ENCODE measurements at regions not wholly inside any gene's neighbourhood (a gene's known extent, or its start where the extent isn't known, plus 50 kb on each side); places are given as distances from the start of the nearest gene placed in this dataset.

DNA sequence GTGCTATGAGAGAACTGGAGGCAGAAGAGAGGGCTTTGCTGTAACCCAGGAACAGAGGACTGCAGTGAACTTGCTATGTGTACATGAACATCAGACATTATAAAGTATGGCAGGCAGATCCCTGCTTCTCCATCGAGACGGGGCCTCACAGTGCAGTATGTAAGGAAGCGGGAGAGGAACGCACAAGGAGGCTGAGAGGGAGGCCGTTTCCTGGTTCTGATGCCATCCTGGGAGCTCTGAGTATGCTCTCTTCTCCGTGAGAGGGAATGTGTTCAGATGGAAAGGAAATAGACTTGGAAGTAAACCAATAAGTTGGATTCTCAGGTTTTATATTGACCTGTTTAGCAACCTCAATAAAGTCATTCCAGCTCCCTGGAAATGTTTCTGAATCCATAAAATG lies 101.8 kb downstream of the ALDH8A1 start:
- TF ChIP-seq, protein P1, sequence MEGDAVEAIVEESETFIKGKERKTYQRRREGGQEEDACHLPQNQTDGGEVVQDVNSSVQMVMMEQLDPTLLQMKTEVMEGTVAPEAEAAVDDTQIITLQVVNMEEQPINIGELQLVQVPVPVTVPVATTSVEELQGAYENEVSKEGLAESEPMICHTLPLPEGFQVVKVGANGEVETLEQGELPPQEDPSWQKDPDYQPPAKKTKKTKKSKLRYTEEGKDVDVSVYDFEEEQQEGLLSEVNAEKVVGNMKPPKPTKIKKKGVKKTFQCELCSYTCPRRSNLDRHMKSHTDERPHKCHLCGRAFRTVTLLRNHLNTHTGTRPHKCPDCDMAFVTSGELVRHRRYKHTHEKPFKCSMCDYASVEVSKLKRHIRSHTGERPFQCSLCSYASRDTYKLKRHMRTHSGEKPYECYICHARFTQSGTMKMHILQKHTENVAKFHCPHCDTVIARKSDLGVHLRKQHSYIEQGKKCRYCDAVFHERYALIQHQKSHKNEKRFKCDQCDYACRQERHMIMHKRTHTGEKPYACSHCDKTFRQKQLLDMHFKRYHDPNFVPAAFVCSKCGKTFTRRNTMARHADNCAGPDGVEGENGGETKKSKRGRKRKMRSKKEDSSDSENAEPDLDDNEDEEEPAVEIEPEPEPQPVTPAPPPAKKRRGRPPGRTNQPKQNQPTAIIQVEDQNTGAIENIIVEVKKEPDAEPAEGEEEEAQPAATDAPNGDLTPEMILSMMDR (IDR thresholded peaks at IDR 0.05): no peak
- TF ChIP-seq POLR2A (IDR thresholded peaks at IDR 0.05): no peak
- TF ChIP-seq POLR2AphosphoS5 (IDR thresholded peaks at IDR 0.05): no peak

DNA sequence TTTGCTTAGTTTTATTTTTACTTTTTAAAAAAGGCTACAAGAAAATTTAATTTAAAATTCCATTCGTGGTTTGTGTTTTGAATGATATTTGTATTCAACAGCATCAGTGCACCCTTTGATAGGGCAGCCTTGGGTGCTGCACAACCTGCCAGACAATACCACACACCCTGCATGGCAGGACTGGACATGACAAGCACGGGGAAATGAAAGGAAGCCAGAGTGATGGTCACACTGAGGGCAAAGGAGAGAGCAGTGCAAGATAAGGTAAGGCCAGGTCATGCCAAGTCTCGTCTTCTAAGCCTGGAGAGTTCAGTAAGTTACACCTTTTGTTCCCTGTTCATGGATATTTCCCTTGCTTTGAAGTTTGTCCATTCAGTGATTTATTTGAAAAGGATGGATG lies 103.0 kb downstream of the ALDH8A1 start:
- H3K4me1 ChIP-seq (replicated peaks): no peaks in the 10 kb centered on the region
- no peak overlapping the region for H3K27ac ChIP-seq
- no peaks in the 10 kb centered on the region for H3K9me3 ChIP-seq
- no peak overlapping the region for H3K4me3 ChIP-seq
- DNase-seq (ENCODE audit: low spot score): no peak
- 35% methylated on average over 3 of the region's 3 CpGs for WGBS
- no peaks in the 10 kb centered on the region for H3K27me3 ChIP-seq (replicated peaks; ENCODE audit: insufficient read depth)
- TF ChIP-seq POLR2A (IDR thresholded peaks at IDR 0.05) (no peak), POLR2AphosphoS5 (IDR thresholded peaks at IDR 0.05) (no peak)
- TF ChIP-seq, protein P1 (IDR thresholded peaks at IDR 0.05): no peak
- H3K36me3 ChIP-seq: no peaks in the 10 kb centered on the region
- intact Hi-C loops (cut with DNase I): no loop called here

More for the DNA sequence above, 101.8 kb downstream of the ALDH8A1 start:
- H3K4me1 ChIP-seq (replicated peaks): no peaks in the 10 kb centered on the region
- H3K27ac ChIP-seq: no peak overlapping the region
- no peak overlapping the region for H3K4me3 ChIP-seq
- intact Hi-C loops (cut with DNase I): no loop called here
- H3K9me3 ChIP-seq: no peaks in the 10 kb centered on the region
- 65% methylated on average over 6 of the region's 6 CpGs for WGBS
- no peaks in the 10 kb centered on the region for H3K27me3 ChIP-seq (replicated peaks; ENCODE audit: insufficient read depth)
- no peak for DNase-seq (ENCODE audit: low spot score)
- no peaks in the 10 kb centered on the region for H3K36me3 ChIP-seq

DNA sequence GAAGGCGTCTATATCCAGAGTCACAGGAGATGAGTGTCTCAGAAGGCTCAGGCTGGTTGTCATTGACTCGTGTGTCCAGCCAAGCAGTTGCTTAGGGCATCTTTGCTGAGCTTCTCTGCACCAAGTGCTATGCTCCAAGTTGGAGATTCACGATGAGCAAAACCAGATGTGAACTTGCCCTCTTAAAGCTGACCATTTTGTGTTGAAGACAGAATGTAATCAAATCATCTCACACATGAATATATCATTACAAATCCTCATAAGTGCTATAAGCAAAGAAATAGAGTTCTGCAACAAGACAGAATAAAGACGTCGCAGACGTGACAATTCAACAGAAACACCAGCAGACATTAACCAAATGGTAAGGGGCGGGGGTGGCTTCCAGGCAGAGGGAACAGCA lies 103.9 kb downstream of the ALDH8A1 start:
- 78% methylated on average over 7 of the region's 7 CpGs for WGBS
- TF ChIP-seq POLR2A (IDR thresholded peaks at IDR 0.05): no peak
- TF ChIP-seq POLR2AphosphoS5 (IDR thresholded peaks at IDR 0.05): no peak
- TF ChIP-seq, protein P1 (IDR thresholded peaks at IDR 0.05): no peak
- Histone ChIP-seq H3K4me3 (no peak overlapping the region), H3K9me3 (no peaks in the 10 kb centered on the region), H3K27me3 (replicated peaks; ENCODE audit: insufficient read depth) (no peaks in the 10 kb centered on the region), H3K27ac (no peak overlapping the region), H3K36me3 (no peaks in the 10 kb centered on the region), H3K4me1 (replicated peaks) (no peaks in the 10 kb centered on the region)
- intact Hi-C loops (cut with DNase I): no loop called here
- no peak for DNase-seq (ENCODE audit: low spot score)

DNA sequence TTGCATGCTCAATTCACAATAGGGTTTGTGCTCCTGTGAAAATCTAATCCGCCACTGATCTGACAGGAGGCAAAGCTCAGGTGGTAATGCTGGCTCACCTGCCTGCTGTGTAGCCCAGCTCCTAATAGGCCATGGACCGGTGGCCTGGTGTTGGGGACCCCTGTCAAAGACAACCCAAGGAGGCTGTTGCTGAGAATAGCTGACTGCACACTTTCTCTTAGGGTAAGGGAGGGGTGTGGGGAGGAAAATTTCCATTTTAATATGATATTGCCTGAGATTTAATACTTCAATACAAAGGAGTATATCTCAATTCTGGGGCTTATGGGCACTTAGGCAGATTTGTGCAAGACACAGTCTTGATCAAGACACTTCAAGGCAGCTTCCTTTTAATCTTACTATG lies 105.8 kb downstream of the ALDH8A1 start:
- 97% methylated on average over 2 of the region's 2 CpGs for WGBS
- H3K36me3 ChIP-seq: no peaks in the 10 kb centered on the region

More for the DNA sequence above, 105.8 kb downstream of the ALDH8A1 start:
- Histone ChIP-seq H3K27me3 (replicated peaks; ENCODE audit: insufficient read depth) (no peaks in the 10 kb centered on the region), H3K9me3 (no peaks in the 10 kb centered on the region), H3K4me1 (replicated peaks) (no peaks in the 10 kb centered on the region), H3K27ac (no peak overlapping the region), H3K4me3 (no peak overlapping the region)
- TF ChIP-seq POLR2A (IDR thresholded peaks at IDR 0.05) (no peak), POLR2AphosphoS5 (IDR thresholded peaks at IDR 0.05) (no peak)
- TF ChIP-seq, protein P1 (IDR thresholded peaks at IDR 0.05): no peak
- intact Hi-C loops (cut with DNase I): no loop called here
- DNase-seq (ENCODE audit: low spot score): no peak

All from prostate gland (tissue), 2 donors.